BJ (cell line): ENCODE measurements at regions not wholly inside any gene's neighbourhood (a gene's known extent, or its start where the extent isn't known, plus 50 kb on each side); places are given as distances from the start of the nearest gene placed in this dataset.

Experiments
- CTCF ChIA-PET: fragments of 350-600 bp; formaldehyde crosslinking; extraction: SDS; loops from one replicate; lab custom pipeline; 2021; ENCODE audit warnings: antibody characterized with exemption, inconsistent platforms; lab: Yijun Ruan, JAX
- POLR2A ChIA-PET: fragments of 300-600 bp; sonication (Branson Sonifier 250); formaldehyde crosslinking; extraction: SDS; loops from one replicate; lab custom pipeline; 2021; ENCODE audit warnings: antibody characterized with exemption; lab: Charles Lee
- DNase-seq: peaks from one replicate; pipeline ENCODE4 v3.0.0-alpha.2; 2011; ENCODE audit warnings: low read depth
- H3K27me3 ChIP-seq: 2 replicates; pipeline ENCODE4 v1.6.0; 2011; ENCODE audit warnings: low read length; ENCODE audit not compliant: control insufficient read depth, insufficient read depth
- H3K36me3 ChIP-seq: 2 replicates; pipeline ENCODE4 v1.5.1; 2011; ENCODE audit warnings: low read length; ENCODE audit not compliant: control insufficient read depth, insufficient read depth
- H3K4me3 ChIP-seq: 2 replicates; pipeline ENCODE4 v1.5.1; 2011; ENCODE audit warnings: low read depth, mild to moderate bottlenecking, control low read depth, low read length
- CTCF ChIP-seq: IDR thresholded peaks from 2 replicates; pipeline ENCODE4 v1.5.1; 2011; ENCODE audit warnings: low read depth, mild to moderate bottlenecking, control low read depth, inconsistent platforms, low read length, moderate library complexity; ENCODE audit not compliant: insufficient read depth

GRCh38 chr11:127805771-127806170 is 781.6 kb downstream of the ETS1 start:
- CTCF ChIA-PET, result interaction anchor here (1.2 kb wide), 1 partner anchor 11 kb away, joined by 3 read pairs; no protein-coding TSS in a partner anchor
- DNase-seq, result no peak
- TF ChIP-seq CTCF, result no peak
- H3K36me3 ChIP-seq, result no peaks in the 10 kb centered on the region
- no peak overlapping the region for H3K4me3 ChIP-seq
- POLR2A ChIA-PET, result no interaction called here
- H3K27me3 ChIP-seq, result no peaks in the 10 kb centered on the region

GRCh38 chr11:127804747-127805400 is 782.5 kb downstream of the ETS1 start:
- no peak for DNase-seq
- CTCF ChIA-PET, result interaction anchor here (1.2 kb wide), 1 partner anchor 11 kb away, joined by 3 read pairs; no protein-coding TSS in a partner anchor
- H3K4me3 ChIP-seq, result no peak overlapping the region
- POLR2A ChIA-PET, result interaction anchor here (0.5 to 0.6 kb wide), 2 partner anchors 10 to 108 kb away, joined by 3 to 13 read pairs; no protein-coding TSS in a partner anchor
- no peaks in the 10 kb centered on the region for H3K27me3 ChIP-seq
- H3K36me3 ChIP-seq, result no peaks in the 10 kb centered on the region
- TF ChIP-seq CTCF, result no peak

GRCh38 chr11:127803755-127804154 is 783.6 kb downstream of the ETS1 start:
- no peaks in the 10 kb centered on the region for H3K27me3 ChIP-seq
- CTCF ChIA-PET, result no interaction called here
- no peak for TF ChIP-seq CTCF
- no peaks in the 10 kb centered on the region for H3K36me3 ChIP-seq
- POLR2A ChIA-PET, result interaction anchor here (0.5 kb wide), 1 partner anchor 1153 kb away, joined by 4 read pairs; no protein-coding TSS in a partner anchor
- no peak overlapping the region for H3K4me3 ChIP-seq
- DNase-seq, result no peak

- DNase-seq, result no peak
- no peak for TF ChIP-seq CTCF
- Histone ChIP-seq H3K36me3 (no peaks in the 10 kb centered on the region), H3K4me3 (no peak overlapping the region), H3K27me3 (no peaks in the 10 kb centered on the region; the same call in 1 of the 2 replicates)
- ChIA-PET POLR2A (no interaction called here), CTCF (interaction anchor here (0.7 kb wide), 1 partner anchor 346 kb away, joined by 3 read pairs; no protein-coding TSS in a partner anchor)
Observed at GRCh38 chr11:127800989-127801688, 786.2 kb downstream of the ETS1 start.

GRCh38 chr11:127795326-127795725 is 792.0 kb downstream of the ETS1 start:
- Histone ChIP-seq H3K36me3 (no peaks in the 10 kb centered on the region), H3K27me3 (no peaks in the 10 kb centered on the region; the same call in 1 of the 2 replicates), H3K4me3 (no peak overlapping the region)
- TF ChIP-seq CTCF, result no peak
- ChIA-PET CTCF (no interaction called here), POLR2A (interaction anchor here (0.7 kb wide), 1 partner anchor 10 kb away, joined by 13 read pairs; no protein-coding TSS in a partner anchor)
- no peak for DNase-seq
